Upper lobe of left lung (tissue), 4 donors: ENCODE measurements at regions not wholly inside any gene's neighbourhood (a gene's known extent, or its start where the extent isn't known, plus 50 kb on each side); places are given as distances from the start of the nearest gene placed in this dataset.

ENCODE experiments used
- CTCF ChIP-seq, 6 experiments: fragments of 450-650 bp in 4 of 6; fragments of 200-600 bp in 2 of 6; sonication (generic) in 2 of 6; IDR thresholded peaks; one replicate each; pipeline ENCODE4 v1.5.1; 2016 to 2019; ENCODE audit warnings: antibody characterized with exemption in 6 of 6
- POLR2A ChIP-seq, 4 donors: fragments of 450-650 bp; IDR thresholded peaks; one replicate each; pipeline ENCODE4 v1.5.1; 2016 to 2017; ENCODE audit warnings: antibody characterized with exemption in 4 of 4, mild to moderate bottlenecking in 2 of 4
- POLR2AphosphoS5 ChIP-seq, 2 donors: sonication (generic); formaldehyde crosslinking; IDR thresholded peaks; one replicate each; pipeline ENCODE4 v1.5.1; 2017; ENCODE audit warnings: antibody characterized with exemption in 2 of 2

DNA sequence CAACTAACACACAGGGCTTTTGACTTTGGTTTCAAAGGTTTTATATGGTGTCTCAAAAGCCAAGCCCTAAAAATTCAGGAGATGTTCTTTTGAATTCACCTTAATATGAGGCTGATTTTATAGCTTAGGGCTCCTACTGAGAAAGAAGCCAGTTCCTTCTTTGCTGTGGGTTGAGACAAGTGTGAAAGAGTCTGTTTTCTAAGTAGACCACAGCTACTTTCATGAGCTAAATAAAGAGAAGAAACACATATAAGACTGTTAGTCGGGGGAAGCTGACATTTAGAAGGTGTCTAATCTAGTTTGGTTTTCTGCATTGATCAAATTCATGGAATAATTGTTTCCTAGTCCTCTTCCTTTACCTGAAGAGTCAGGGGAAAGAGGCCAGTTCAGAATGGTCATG lies 332.1 kb upstream of the CELF2 start:
- TF ChIP-seq CTCF (IDR thresholded peaks at IDR 0.05), result no peak
- TF ChIP-seq POLR2AphosphoS5 (IDR thresholded peaks at IDR 0.05), result no peak
- no peak for TF ChIP-seq POLR2A (IDR thresholded peaks at IDR 0.05)
